ENCODE measurements at regions not wholly inside any gene's neighbourhood (a gene's known extent, or its start where the extent isn't known, plus 50 kb on each side); places are given as distances from the start of the nearest gene placed in this dataset.
A peak's percentile ranks its signal among the peaks of the same experiment; 100 is the strongest.

GRCh38 chr5:38707352-38708210, 138.2 kb upstream of the OSMR start:
- intact Hi-C loops (cut with DNase I), result no loop called here
- ATAC-seq (ENCODE audit: poor library complexity), result peak; percentile 69

GRCh38 chr5:38709678-38710306, 136.0 kb upstream of the OSMR start:
- peak; percentile 42 for ATAC-seq (ENCODE audit: poor library complexity)
- intact Hi-C loops (cut with DNase I), result no loop called here

More at GRCh38 chr5:38707352-38708210, 138.2 kb upstream of the OSMR start:
- DNase-seq, result no peak

GRCh38 chr5:38710627-38711026, 135.2 kb upstream of the OSMR start:
- intact Hi-C loops (cut with DNase I), result no loop called here
- ATAC-seq (ENCODE audit: poor library complexity) (no peak), DNase-seq (no peak)

More at GRCh38 chr5:38709678-38710306, 136.0 kb upstream of the OSMR start:
- peak; percentile 41 for DNase-seq

GRCh38 chr5:38712391-38712790, 133.4 kb upstream of the OSMR start:
- ATAC-seq (ENCODE audit: poor library complexity), result no peak
- no peak for DNase-seq
- intact Hi-C loops (cut with DNase I), result no loop called here

GRCh38 chr5:38714240-38714639, 131.6 kb upstream of the OSMR start:
- intact Hi-C loops (cut with DNase I), result no loop called here
- ATAC-seq (ENCODE audit: poor library complexity) (no peak), DNase-seq (no peak)

GRCh38 chr5:38714703-38715355, 131.0 kb upstream of the OSMR start:
- intact Hi-C loops (cut with DNase I), result no loop called here
- DNase-seq, result no peak
- peak; percentile 69 for ATAC-seq (ENCODE audit: poor library complexity)

- ATAC-seq (ENCODE audit: poor library complexity), result no peak
- intact Hi-C loops (cut with DNase I), result no loop called here
- no peak for DNase-seq
These were observed 130.1 kb upstream of the OSMR start for GRCh38 chr5:38715696-38716095.

- ATAC-seq (ENCODE audit: poor library complexity), result no peak
These were observed 129.3 kb upstream of the OSMR start for GRCh38 chr5:38716516-38716915.

GRCh38 chr5:38718771-38719391, 126.9 kb upstream of the OSMR start:
- intact Hi-C loops (cut with DNase I), result no loop called here
- ATAC-seq (ENCODE audit: poor library complexity), result peak; percentile 68
- DNase-seq, result no peak

More at GRCh38 chr5:38716516-38716915, 129.3 kb upstream of the OSMR start:
- intact Hi-C loops (cut with DNase I), result no loop called here
- DNase-seq, result no peak

GRCh38 chr5:38719403-38719802, 126.4 kb upstream of the OSMR start:
- intact Hi-C loops (cut with DNase I), result no loop called here
- ATAC-seq (ENCODE audit: poor library complexity) (no peak), DNase-seq (no peak)

GRCh38 chr5:38719916-38720315, 125.9 kb upstream of the OSMR start:
- intact Hi-C loops (cut with DNase I), result no loop called here
- no peak for ATAC-seq (ENCODE audit: poor library complexity)
- DNase-seq, result no peak

GRCh38 chr5:38720554-38721361, 125.1 kb upstream of the OSMR start:
- intact Hi-C loops (cut with DNase I), result no loop called here
- ATAC-seq (ENCODE audit: poor library complexity), result no peak
- no peak for DNase-seq

GRCh38 chr5:38722918-38723317, 122.9 kb upstream of the OSMR start:
- no peak for DNase-seq
- intact Hi-C loops (cut with DNase I), result no loop called here
- ATAC-seq (ENCODE audit: poor library complexity), result no peak

GRCh38 chr5:38723426-38723825, 122.4 kb upstream of the OSMR start:
- ATAC-seq (ENCODE audit: poor library complexity) (no peak), DNase-seq (no peak)
- intact Hi-C loops (cut with DNase I), result no loop called here

GRCh38 chr5:38724301-38725030, 121.3 kb upstream of the OSMR start:
- intact Hi-C loops (cut with DNase I), result no loop called here
- ATAC-seq (ENCODE audit: poor library complexity) (peak; percentile 43), DNase-seq (no peak)

- peak; percentile 48 for DNase-seq
- intact Hi-C loops (cut with DNase I), result no loop called here
- peak; percentile 35 for ATAC-seq (ENCODE audit: poor library complexity)
These were observed 120.4 kb upstream of the OSMR start for GRCh38 chr5:38725371-38725865.

GRCh38 chr5:38726279-38726678, 119.5 kb upstream of the OSMR start:
- intact Hi-C loops (cut with DNase I), result no loop called here
- ATAC-seq (ENCODE audit: poor library complexity) (no peak), DNase-seq (no peak)

- no peak for ATAC-seq (ENCODE audit: poor library complexity)
- intact Hi-C loops (cut with DNase I), result no loop called here
- DNase-seq, result no peak
These were observed 117.8 kb upstream of the OSMR start for GRCh38 chr5:38728029-38728428.

Data from Right ventricle myocardium superior (tissue), 1 donor.